ENCODE measurements at regions not wholly inside any gene's neighbourhood (a gene's known extent, or its start where the extent isn't known, plus 50 kb on each side); places are given as distances from the start of the nearest gene placed in this dataset.

DNA sequence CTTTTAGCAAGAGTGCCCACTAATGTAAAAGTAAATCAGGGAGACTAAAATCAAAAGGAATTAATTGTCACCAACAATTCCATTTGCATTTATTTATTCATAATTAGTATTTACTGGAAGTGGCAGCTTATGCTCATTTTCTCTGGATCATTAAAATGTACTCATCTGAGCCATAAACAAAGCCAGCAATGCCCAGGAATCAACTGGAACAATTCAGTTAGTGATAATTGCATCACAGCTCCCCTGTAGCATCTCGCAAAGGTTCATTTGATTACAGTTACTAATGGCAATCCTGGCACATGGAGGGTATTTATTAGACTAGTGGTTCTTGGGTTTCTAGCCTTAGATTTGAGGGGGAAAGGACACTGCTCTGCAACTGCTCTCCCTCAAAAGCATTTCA is 92.7 kb upstream of the C1orf21 start (continued):
- TF ChIP-seq HDAC6 (IDR thresholded peaks at IDR 0.05; ENCODE audit: unreplicated experiment) (no peak), POU2F2 (IDR thresholded peaks at IDR 0.05; ENCODE audit: borderline replicate concordance, low read depth, low read length) (no peak), YBX1 (IDR thresholded peaks at IDR 0.05) (no peak), ZSCAN29 (IDR thresholded peaks at IDR 0.05) (no peak)
- TF ChIP-seq, protein P1, sequence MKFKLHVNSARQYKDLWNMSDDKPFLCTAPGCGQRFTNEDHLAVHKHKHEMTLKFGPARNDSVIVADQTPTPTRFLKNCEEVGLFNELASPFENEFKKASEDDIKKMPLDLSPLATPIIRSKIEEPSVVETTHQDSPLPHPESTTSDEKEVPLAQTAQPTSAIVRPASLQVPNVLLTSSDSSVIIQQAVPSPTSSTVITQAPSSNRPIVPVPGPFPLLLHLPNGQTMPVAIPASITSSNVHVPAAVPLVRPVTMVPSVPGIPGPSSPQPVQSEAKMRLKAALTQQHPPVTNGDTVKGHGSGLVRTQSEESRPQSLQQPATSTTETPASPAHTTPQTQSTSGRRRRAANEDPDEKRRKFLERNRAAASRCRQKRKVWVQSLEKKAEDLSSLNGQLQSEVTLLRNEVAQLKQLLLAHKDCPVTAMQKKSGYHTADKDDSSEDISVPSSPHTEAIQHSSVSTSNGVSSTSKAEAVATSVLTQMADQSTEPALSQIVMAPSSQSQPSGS (IDR thresholded peaks at IDR 0.05; ENCODE audit: low read length): no peak

DNA sequence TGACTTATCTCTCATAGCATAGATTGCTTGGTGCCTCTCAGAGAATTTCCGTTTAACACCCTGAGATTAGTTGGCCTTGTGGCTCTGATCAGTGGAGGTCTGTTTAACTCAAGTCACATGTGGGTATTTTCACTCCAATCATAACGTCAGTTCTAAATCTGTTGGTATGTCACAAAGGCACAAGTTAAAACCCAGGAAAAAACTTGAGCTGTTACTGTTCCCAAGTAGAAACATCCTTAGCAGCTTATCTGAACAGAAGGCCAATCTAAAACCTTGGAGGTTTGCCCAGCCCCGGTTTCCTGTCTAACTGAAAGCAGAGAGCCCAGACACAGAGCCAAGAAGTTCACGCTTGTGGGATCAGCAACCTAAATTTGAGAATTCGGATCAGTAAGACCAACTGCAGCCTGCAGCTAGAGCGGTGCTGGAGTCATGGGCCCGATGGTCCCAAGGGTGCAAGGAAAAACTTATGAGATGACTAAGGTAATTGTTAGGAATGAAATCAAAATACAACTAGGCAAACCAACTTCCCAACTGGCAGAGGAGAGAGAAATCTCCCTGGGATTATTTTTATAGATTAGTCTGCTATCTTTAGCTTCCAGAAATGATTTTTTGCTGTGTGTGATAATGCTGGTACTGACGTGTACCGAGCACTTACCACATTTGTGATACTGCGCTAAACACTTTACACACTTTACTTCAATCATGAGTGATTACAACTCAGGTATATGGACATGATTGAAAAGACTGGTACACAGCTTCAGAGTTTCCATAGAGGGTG is 90.2 kb upstream of the C1orf21 start:
- CTCF ChIA-PET: no interaction called here
- Histone ChIP-seq H3K79me2 (ENCODE audit: control insufficient read depth, insufficient read depth, low read length) (no peaks in the 10 kb centered on the region), H3K9me3 (replicated peaks; ENCODE audit: control insufficient read depth, insufficient read depth, low read length) (no peaks in the 10 kb centered on the region; the same call in 2 of the 3 replicates), H3K27ac (ENCODE audit: control insufficient read depth, insufficient read depth) (no peak overlapping the region), H3K9ac (ENCODE audit: control insufficient read depth, insufficient read depth, low read length) (no peak overlapping the region), H3K4me1 (ENCODE audit: control insufficient read depth, insufficient read depth, low read length) (no peaks in the 10 kb centered on the region), H2AFZ (ENCODE audit: control insufficient read depth, low read depth, low read length) (no peak overlapping the region), H3K4me2 (ENCODE audit: control insufficient read depth, insufficient read depth) (no peak overlapping the region), H3K4me3 (no peak overlapping the region), H3K36me3 (ENCODE audit: control insufficient read depth in 2 of 2, insufficient read depth in 2 of 2, low read length in 1 of 2) (no peaks in the 10 kb centered on the region), H3K27me3 (replicated peaks in 1 of 2; ENCODE audit: control insufficient read depth in 2 of 2, insufficient read depth in 2 of 2, low read length in 1 of 2) (no peaks in the 10 kb centered on the region), H4K20me1 (ENCODE audit: control insufficient read depth, insufficient read depth) (no peaks in the 10 kb centered on the region)
- TF ChIP-seq KDM1A (IDR thresholded peaks at IDR 0.05; ENCODE audit: borderline replicate concordance): no peak
- TF ChIP-seq GATAD2B (conservative IDR thresholded peaks at IDR 0.05; ENCODE audit: low read depth): no peak
- TF ChIP-seq, protein P2, sequence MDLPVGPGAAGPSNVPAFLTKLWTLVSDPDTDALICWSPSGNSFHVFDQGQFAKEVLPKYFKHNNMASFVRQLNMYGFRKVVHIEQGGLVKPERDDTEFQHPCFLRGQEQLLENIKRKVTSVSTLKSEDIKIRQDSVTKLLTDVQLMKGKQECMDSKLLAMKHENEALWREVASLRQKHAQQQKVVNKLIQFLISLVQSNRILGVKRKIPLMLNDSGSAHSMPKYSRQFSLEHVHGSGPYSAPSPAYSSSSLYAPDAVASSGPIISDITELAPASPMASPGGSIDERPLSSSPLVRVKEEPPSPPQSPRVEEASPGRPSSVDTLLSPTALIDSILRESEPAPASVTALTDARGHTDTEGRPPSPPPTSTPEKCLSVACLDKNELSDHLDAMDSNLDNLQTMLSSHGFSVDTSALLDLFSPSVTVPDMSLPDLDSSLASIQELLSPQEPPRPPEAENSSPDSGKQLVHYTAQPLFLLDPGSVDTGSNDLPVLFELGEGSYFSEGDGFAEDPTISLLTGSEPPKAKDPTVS (IDR thresholded peaks at IDR 0.05; ENCODE audit: low read depth, low read length): no peak
- no peak for TF ChIP-seq RAD21 (IDR thresholded peaks at IDR 0.05; ENCODE audit: insufficient read depth, low read depth, low read length)
- TF ChIP-seq ZBED1 (IDR thresholded peaks at IDR 0.05; ENCODE audit: borderline replicate concordance): no peak
- no peak for TF ChIP-seq FOS (IDR thresholded peaks at IDR 0.05; ENCODE audit: borderline replicate concordance, extremely low read depth, insufficient read length)
- no peak for TF ChIP-seq CHD1 (IDR thresholded peaks at IDR 0.05; ENCODE audit: low read depth, low read length)
- no peak for TF ChIP-seq TARDBP (IDR thresholded peaks at IDR 0.05; ENCODE audit: borderline replicate concordance)
- no peak for TF ChIP-seq NR2C1 (IDR thresholded peaks at IDR 0.05)
- TF ChIP-seq RBBP5 (conservative IDR thresholded peaks at IDR 0.05): no peak
- TF ChIP-seq RB1 (IDR thresholded peaks at IDR 0.05; ENCODE audit: borderline replicate concordance): no peak
- intact Hi-C loops (cut with micrococcal nuclease; ENCODE audit: unreplicated experiment): no loop called here
- DNase-seq (ENCODE audit: low read depth, low spot score) (no peak), ATAC-seq (no peak), FAIRE-seq (no peak)
- in situ Hi-C loops (cut with MboI): no loop called here
- RAD21 ChIA-PET (ENCODE audit: unreplicated experiment): no interaction called here
- no TSS peak for BruUV-seq (replicated peaks)
- POLR2A ChIA-PET: no interaction called here
- SMC1A ChIA-PET (ENCODE audit: uncharacterized antibody, unreplicated experiment): no interaction called here
- WGBS (ENCODE audit: insufficient coverage, insufficient replicate concordance, low lambda C conversion rate, missing lambda C conversion rate): 20% methylated on average over 10 of the region's 10 CpGs

Data from GM12878 (cell line).